ENCODE measurements at regions not wholly inside any gene's neighbourhood (a gene's known extent, or its start where the extent isn't known, plus 50 kb on each side); places are given as distances from the start of the nearest gene placed in this dataset.
"Not testable (repeated sequence)": the region's sequence is repeated elsewhere in the genome, so short reads cannot be mapped to it uniquely, and the experiment has no call there.

- DNase-seq (ENCODE audit: low spot score) = no peak
Observed at GRCh38 chr4:138797646-138798045, 217.9 kb upstream of the NOCT start.

GRCh38 chr4:138796761-138797160 is 218.8 kb upstream of the NOCT start:
- no peak for DNase-seq (ENCODE audit: low spot score)

DNA sequence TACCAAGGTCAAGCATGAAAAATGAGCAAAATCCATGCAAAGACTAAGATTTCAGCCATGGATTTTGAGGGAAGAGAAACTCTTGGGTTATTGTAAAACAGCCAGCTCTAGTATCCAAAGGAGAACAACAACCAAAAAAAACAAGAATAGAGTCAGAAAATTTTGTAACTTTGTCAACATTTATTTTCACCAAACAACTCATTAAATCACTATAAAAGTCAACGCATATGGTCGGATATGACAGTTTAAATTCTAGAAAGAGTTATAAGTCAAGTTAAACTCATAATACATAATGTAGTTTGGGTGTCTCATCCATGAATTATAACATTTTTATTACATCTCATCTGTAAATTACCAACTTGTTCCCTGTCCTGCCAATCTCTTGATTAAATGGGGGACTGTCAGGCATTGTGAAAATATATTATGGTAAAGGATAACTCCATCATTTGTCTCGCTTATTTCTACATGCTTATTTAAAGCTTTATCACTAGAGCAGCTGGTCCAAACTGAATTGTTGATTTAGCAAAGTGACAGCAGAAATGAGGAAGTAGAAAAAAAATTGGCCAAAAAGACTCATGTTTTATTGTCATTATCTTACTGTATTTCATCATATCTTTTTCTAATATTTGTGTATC is 224.8 kb upstream of the NOCT start:
- no peak for DNase-seq (ENCODE audit: low spot score)

GRCh38 chr4:138789796-138790195 is 225.8 kb upstream of the NOCT start:
- no peak for DNase-seq (ENCODE audit: low spot score)

GRCh38 chr4:138788857-138789256 is 226.7 kb upstream of the NOCT start:
- DNase-seq (ENCODE audit: low spot score) = no peak

GRCh38 chr4:138788267-138788790 is 227.3 kb upstream of the NOCT start:
- no peak for DNase-seq (ENCODE audit: low spot score)

- not testable (repeated sequence) for DNase-seq (ENCODE audit: low spot score)
Observed at GRCh38 chr4:138779761-138780160, 235.8 kb upstream of the NOCT start.

DNA sequence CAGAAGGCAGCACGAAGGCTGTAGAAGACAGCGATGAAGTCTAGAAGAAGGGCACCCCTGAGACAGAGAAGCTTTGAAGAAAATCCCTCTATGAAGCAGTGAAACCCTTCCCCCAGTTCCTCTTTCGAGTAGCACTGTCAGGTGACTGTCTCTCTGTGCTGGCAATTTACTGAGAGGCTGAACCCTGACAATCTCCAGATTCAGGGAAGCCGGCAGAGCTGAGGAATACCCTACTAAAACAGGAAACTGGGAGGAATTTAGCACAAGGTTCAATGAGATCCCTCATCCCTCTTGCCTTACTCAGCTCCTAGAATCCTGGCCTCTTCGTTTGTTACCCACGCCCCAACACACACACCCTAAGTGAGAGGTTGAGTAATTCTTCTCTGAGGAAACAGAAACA is 239.7 kb upstream of the NOCT start:
- no peak for DNase-seq (ENCODE audit: low spot score)

DNA sequence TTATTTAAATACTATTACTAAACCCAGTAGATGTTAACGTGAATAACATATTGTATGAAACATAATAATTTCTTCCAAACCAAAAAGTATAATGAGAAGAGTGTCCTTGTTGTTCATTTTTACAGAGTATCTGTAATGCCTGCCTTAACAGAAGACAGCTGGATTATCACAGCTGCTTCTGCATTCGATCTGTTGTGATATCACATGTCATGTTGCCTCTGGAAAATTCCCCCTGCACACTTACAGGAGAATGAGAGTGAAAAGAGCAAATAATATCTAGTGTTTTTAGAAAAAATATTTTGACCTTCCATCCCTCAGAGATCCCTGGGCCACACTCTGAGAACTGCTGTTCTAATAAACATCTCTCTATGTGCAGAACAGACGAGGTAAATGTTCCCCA is 240.1 kb upstream of the NOCT start:
- DNase-seq (ENCODE audit: low spot score) = no peak

DNA sequence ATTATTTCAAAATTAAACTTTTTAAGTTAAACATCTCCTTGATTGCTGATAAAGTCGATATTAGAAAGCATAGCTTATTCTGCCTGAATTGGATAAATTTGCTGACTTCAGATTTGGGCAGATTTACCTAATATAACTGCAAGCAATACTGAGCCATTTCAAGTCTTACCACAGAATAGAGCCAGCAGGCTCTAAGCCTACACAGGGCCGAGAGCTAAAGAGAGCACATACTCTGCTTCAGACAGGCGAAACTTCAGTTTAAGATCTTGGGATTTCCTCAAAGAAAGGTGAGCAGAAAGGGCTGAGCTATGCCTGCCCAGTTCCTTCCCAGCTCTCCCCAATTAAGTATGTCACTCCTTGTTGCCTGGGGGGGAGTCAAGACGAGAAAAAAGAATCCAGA is 240.6 kb upstream of the NOCT start:
- no peak for DNase-seq (ENCODE audit: low spot score)

DNA sequence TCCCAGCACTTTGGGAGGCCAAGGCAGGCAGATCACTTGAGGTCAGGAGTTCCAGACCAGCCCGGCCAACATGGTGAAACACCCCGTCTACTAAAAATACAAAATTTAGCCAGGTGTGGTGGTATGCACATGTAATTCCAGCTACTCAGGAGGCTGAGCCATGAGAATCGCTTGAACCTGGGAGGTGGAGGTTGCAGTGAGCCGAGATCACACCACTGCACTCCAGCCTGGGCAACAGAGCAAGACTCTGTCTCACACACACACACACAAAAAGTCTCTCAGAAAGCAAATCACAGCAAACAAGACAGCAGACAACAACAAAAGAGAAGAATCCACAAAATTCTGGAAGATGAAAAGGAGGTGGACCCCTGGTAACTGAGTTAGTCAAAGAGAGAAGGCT is 241.5 kb upstream of the NOCT start:
- not testable (repeated sequence) for DNase-seq (ENCODE audit: low spot score)

DNA sequence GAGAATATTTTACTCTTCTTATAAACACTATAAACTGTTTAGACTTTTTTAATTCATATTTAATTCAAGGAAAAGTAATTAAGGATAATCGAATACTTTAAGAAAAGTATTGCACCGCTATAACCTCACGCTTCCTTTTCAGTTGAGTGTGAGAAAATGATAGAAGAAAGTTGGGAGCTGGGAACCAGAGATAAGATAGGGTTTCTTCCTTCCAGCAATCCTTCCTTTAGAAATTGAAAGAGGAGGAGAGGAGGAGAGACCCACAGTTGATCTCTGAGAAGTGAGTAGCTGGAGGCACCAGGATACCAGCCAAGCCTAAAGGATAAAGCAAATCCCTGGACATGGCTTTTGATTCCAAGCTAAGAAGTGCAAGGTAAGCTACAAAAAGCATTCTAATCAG is 242.3 kb upstream of the NOCT start:
- DNase-seq (ENCODE audit: low spot score) = no peak

DNA sequence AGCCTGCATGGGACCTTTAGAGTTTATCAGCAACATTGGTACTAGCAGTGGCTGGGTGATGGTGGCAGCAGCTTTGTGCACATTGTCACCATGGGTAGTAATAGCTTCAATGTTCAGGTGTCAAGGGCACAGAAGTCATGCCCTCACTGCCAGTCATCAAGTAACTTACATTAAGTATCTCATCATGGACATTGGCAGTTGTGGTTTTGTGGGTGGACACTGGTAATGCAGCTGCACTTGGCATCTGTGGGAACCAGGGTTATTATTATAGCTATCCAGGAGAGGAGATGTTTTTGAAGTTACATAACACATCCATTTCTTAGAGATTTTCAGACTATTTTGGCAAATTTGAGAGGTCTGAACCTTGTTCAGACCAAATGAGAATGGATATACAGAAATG is 243.2 kb upstream of the NOCT start:
- no peak for DNase-seq (ENCODE audit: low spot score)

- no peak for DNase-seq (ENCODE audit: low spot score)
Observed at GRCh38 chr4:138770818-138771217, 244.8 kb upstream of the NOCT start.

DNA sequence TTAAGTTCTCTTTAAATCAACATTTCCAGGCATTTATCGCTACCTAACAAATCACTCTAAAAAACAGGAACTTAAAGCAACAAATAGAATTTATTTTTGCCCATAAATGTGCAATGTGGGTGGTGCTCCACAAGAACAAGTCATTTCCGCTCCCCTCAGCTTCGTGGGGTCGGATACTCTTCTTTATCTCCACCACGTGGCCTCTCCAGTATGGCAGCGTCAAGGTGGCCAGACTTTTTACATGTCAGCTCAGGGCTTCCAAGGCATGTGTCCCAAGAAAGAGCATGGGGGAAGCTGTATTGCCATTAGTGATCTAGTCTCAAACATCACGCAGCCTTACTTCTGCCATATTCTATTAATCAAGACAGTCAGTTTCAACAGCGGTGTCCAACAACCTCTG is 249.2 kb upstream of the NOCT start:
- DNase-seq (ENCODE audit: low spot score) = no peak

- no peak for DNase-seq (ENCODE audit: low spot score)
Observed at GRCh38 chr4:138765442-138765841, 250.1 kb upstream of the NOCT start.

DNA sequence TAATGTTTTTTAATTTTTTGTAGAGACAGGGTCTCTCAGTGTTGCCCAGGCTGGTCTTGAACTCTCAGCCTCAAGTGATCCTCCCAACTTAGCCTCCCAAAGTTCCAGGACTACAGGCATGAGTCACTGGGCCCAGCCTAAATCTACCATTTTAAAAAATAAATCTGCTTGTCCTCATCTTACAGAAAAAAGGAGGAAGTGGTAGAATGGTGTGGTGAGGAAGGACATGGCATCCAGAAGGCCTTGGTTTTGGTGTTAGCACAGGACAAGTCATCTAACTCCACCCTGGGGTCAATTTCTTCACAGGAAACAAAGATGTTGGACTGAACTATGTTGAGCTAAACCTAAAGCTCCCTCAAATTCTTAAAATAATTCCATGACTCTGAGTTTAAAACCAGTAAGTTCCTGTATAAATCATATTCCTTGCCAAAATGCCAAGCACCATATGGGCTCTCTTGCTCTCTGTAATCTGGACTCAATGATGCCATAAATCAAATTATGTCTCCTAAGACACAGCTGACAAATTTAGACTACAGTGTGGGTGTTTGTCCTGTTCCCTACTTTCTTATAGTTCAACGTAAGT is 253.9 kb upstream of the NOCT start:
- DNase-seq (ENCODE audit: low spot score) = no peak

GRCh38 chr4:138759554-138759902 is 256.1 kb upstream of the NOCT start:
- DNase-seq (ENCODE audit: low spot score) = no peak

- DNase-seq (ENCODE audit: low spot score) = no peak
Observed at GRCh38 chr4:138758876-138759553, 256.6 kb upstream of the NOCT start.

DNA sequence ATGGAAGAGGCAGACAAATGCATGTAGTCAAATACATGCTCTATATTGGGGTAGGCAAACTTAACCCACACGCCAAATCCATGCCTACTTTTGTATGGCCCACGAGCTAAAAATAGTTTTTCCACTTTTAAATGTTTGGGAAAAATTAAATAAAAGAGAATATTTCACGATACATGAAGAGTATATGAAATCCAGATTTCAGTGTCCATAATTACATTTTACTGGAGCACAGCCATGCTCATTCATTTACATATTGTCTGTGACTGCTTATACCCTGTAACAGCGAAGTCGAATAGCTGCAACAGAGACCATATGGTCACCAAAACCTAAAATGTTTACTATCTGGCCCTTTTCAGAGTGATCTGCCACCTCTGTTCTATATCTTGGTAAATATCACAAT is 257.4 kb upstream of the NOCT start:
- no peak for DNase-seq (ENCODE audit: low spot score)

DNA sequence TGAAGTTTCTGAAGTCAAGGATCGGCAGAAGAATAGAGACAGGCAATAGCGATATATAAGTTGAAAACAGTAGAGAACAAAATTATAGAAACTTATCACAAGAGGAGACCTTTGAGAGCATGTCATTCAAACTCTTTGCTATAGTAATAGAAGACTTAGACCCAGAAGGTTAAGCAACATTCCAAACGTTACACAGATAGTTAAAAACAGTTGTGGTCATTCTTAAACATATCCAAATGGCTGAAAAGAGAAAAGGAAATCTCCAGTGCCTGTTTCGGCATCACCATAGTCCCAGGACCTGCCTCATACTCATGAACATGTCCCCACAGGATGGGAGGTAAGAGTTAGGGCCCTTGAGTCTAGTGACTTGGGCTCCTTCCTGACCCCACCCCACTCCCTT is 258.1 kb upstream of the NOCT start:
- no peak for DNase-seq (ENCODE audit: low spot score)

- DNase-seq (ENCODE audit: low spot score) = no peak
Observed at GRCh38 chr4:138756519-138756918, 259.1 kb upstream of the NOCT start.

DNA sequence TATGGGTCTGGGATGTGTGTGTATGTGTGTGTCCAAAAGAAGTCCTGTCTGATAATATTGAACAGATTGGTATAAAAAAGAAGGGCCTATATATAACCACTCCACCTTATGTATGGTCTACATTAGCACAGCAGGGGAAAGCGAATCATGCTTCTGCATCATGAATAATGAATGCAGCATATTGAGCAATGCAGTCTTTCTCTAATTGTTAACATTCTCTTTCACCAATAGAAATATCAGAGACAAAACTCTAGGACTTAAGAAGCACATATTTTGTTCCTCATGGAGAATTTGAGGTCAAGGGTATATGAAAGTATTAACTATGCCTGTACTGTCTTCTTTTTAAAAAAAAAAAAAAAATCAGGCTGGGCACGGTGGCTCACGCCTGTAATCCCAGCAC is 264.3 kb upstream of the NOCT start:
- no peak for DNase-seq (ENCODE audit: low spot score)

- no peak for DNase-seq (ENCODE audit: low spot score)
Observed at GRCh38 chr4:138749303-138749702, 266.3 kb upstream of the NOCT start.

All from iPS-NIHi11 (cell line).